ENCODE measurements at regions not wholly inside any gene's neighbourhood (a gene's known extent, or its start where the extent isn't known, plus 50 kb on each side); places are given as distances from the start of the nearest gene placed in this dataset.
A peak's percentile ranks its signal among the peaks of the same experiment; 100 is the strongest.

- no peak for DNase-seq (ENCODE audit: low read depth)
Observed at GRCh38 chr10:21263263-21263803, 262.1 kb downstream of the SKIDA1 start.

- no peak for DNase-seq (ENCODE audit: low read depth)
Observed at GRCh38 chr10:21261842-21262294, 263.6 kb downstream of the SKIDA1 start.

- DNase-seq (ENCODE audit: low read depth), result peak; percentile 9
Observed at GRCh38 chr10:21260506-21261149, 264.9 kb downstream of the SKIDA1 start.

GRCh38 chr10:21260066-21260465, 265.4 kb downstream of the SKIDA1 start:
- DNase-seq (ENCODE audit: low read depth), result peak; percentile 11

- DNase-seq (ENCODE audit: low read depth), result peak; percentile 61
Observed at GRCh38 chr10:21257919-21258318, 267.6 kb downstream of the SKIDA1 start.

GRCh38 chr10:21257191-21257590, 268.3 kb downstream of the SKIDA1 start:
- DNase-seq (ENCODE audit: low read depth), result no peak

GRCh38 chr10:21249435-21249834, 276.0 kb downstream of the SKIDA1 start:
- no peak for DNase-seq (ENCODE audit: low read depth)

- no peak for DNase-seq (ENCODE audit: low read depth)
Observed at GRCh38 chr10:21247592-21247991, 277.9 kb downstream of the SKIDA1 start.

- DNase-seq (ENCODE audit: low read depth), result no peak
Observed at GRCh38 chr10:21246178-21246577, 279.3 kb downstream of the SKIDA1 start.

GRCh38 chr10:21243748-21244257, 281.7 kb downstream of the SKIDA1 start:
- no peak for DNase-seq (ENCODE audit: low read depth)

GRCh38 chr10:21242915-21243314, 282.6 kb downstream of the SKIDA1 start:
- DNase-seq (ENCODE audit: low read depth), result no peak

- no peak for DNase-seq (ENCODE audit: low read depth)
Observed at GRCh38 chr10:21238717-21239116, 286.8 kb downstream of the SKIDA1 start.

- no peak for DNase-seq (ENCODE audit: low read depth)
Observed at GRCh38 chr10:21238044-21238443, 287.4 kb downstream of the SKIDA1 start.

- no peak for DNase-seq (ENCODE audit: low read depth)
Observed at GRCh38 chr10:21234761-21235160, 290.7 kb downstream of the SKIDA1 start.

GRCh38 chr10:21230219-21230618, 295.3 kb downstream of the SKIDA1 start:
- DNase-seq (ENCODE audit: low read depth), result no peak

- DNase-seq (ENCODE audit: low read depth), result no peak
Observed at GRCh38 chr10:21217748-21218367, 307.6 kb downstream of the SKIDA1 start.

- DNase-seq (ENCODE audit: low read depth), result no peak
Observed at GRCh38 chr10:21217107-21217506, 308.4 kb downstream of the SKIDA1 start.

- DNase-seq (ENCODE audit: low read depth), result no peak
Observed at GRCh38 chr10:21214329-21214728, 311.2 kb downstream of the SKIDA1 start.

GRCh38 chr10:21213381-21213780, 312.1 kb downstream of the SKIDA1 start:
- DNase-seq (ENCODE audit: low read depth), result no peak

GRCh38 chr10:21212912-21213311, 312.6 kb downstream of the SKIDA1 start:
- no peak for DNase-seq (ENCODE audit: low read depth)

- no peak for DNase-seq (ENCODE audit: low read depth)
Observed at GRCh38 chr10:21212348-21212747, 313.1 kb downstream of the SKIDA1 start.

- no peak for DNase-seq (ENCODE audit: low read depth)
Observed at GRCh38 chr10:21209495-21209894, 312.4 kb upstream of the NEBL start.

GRCh38 chr10:21208666-21209316, 311.7 kb upstream of the NEBL start:
- DNase-seq (ENCODE audit: low read depth), result no peak
